ENCODE measurements at regions not wholly inside any gene's neighbourhood (a gene's known extent, or its start where the extent isn't known, plus 50 kb on each side); places are given as distances from the start of the nearest gene placed in this dataset.
"Not testable (repeated sequence)": the region's sequence is repeated elsewhere in the genome, so short reads cannot be mapped to it uniquely, and the experiment has no call there.

- no peak overlapping the region for H3K4me3 Mint-ChIP-seq (ENCODE audit: low read depth, unreplicated experiment)
- DNase-seq: no peak
- CTCF ChIA-PET: no interaction called here
- no peaks in the 10 kb centered on the region for H3K36me3 Mint-ChIP-seq (ENCODE audit: insufficient read depth, unreplicated experiment)
- no peak overlapping the region for H3K27ac Mint-ChIP-seq (ENCODE audit: unreplicated experiment)
- H3K27me3 Mint-ChIP-seq (ENCODE audit: unreplicated experiment): no peaks in the 10 kb centered on the region
- intact Hi-C loops (cut with micrococcal nuclease; ENCODE audit: unreplicated experiment): no loop called here
- H3K9me3 Mint-ChIP-seq (ENCODE audit: low read depth, unreplicated experiment): peaks cover 2% of the 10 kb centered on the region
- BruUV-seq (replicated peaks): no TSS peak
- H3K4me1 Mint-ChIP-seq (ENCODE audit: low read depth, unreplicated experiment): no peaks in the 10 kb centered on the region
- TF ChIP-seq CTCF (IDR thresholded peaks at IDR 0.05; ENCODE audit: unreplicated experiment): no peak
Measured at GRCh38 chr1:96598416-96599168, 123.0 kb upstream of the PTBP2 start.

- H3K36me3 Mint-ChIP-seq (ENCODE audit: insufficient read depth, unreplicated experiment); H3K9me3 Mint-ChIP-seq (ENCODE audit: low read depth, unreplicated experiment); CTCF ChIA-PET; H3K27ac Mint-ChIP-seq (ENCODE audit: unreplicated experiment); BruUV-seq (replicated peaks); DNase-seq; H3K4me1 Mint-ChIP-seq (ENCODE audit: low read depth, unreplicated experiment); intact Hi-C loops (cut with micrococcal nuclease; ENCODE audit: unreplicated experiment); H3K27me3 Mint-ChIP-seq (ENCODE audit: unreplicated experiment); H3K4me3 Mint-ChIP-seq (ENCODE audit: low read depth, unreplicated experiment): not testable (repeated sequence)
Measured at GRCh38 chr1:96604620-96605019, 117.0 kb upstream of the PTBP2 start.

GRCh38 chr1:96617375-96617774 lies 104.2 kb upstream of the PTBP2 start:
- DNase-seq; intact Hi-C loops (cut with micrococcal nuclease; ENCODE audit: unreplicated experiment): not testable (repeated sequence)

GRCh38 chr1:96632045-96632664 lies 89.4 kb upstream of the PTBP2 start:
- no peaks in the 10 kb centered on the region for H3K36me3 Mint-ChIP-seq (ENCODE audit: insufficient read depth, unreplicated experiment)
- no peak overlapping the region for H3K4me3 Mint-ChIP-seq (ENCODE audit: low read depth, unreplicated experiment)
- no peaks in the 10 kb centered on the region for H3K27me3 Mint-ChIP-seq (ENCODE audit: unreplicated experiment)
- H3K4me1 Mint-ChIP-seq (ENCODE audit: low read depth, unreplicated experiment): no peaks in the 10 kb centered on the region
- H3K9me3 Mint-ChIP-seq (ENCODE audit: low read depth, unreplicated experiment): no peaks in the 10 kb centered on the region
- DNase-seq: no peak
- CTCF ChIA-PET: interaction anchor here (0.7 kb wide), 1 partner anchor 92 kb away, joined by 3 read pairs; no protein-coding TSS in a partner anchor
- no TSS peak for BruUV-seq (replicated peaks)
- intact Hi-C loops (cut with micrococcal nuclease; ENCODE audit: unreplicated experiment): loop anchor here (5.0 kb wide), 1 partner anchor 400 kb away; no protein-coding TSS in a partner anchor
- H3K27ac Mint-ChIP-seq (ENCODE audit: unreplicated experiment): no peak overlapping the region
- no peak for TF ChIP-seq CTCF (IDR thresholded peaks at IDR 0.05; ENCODE audit: unreplicated experiment)

More at GRCh38 chr1:96617375-96617774, 104.2 kb upstream of the PTBP2 start:
- H3K4me1 Mint-ChIP-seq (ENCODE audit: low read depth, unreplicated experiment); H3K27me3 Mint-ChIP-seq (ENCODE audit: unreplicated experiment); CTCF ChIA-PET; H3K36me3 Mint-ChIP-seq (ENCODE audit: insufficient read depth, unreplicated experiment); H3K4me3 Mint-ChIP-seq (ENCODE audit: low read depth, unreplicated experiment); H3K27ac Mint-ChIP-seq (ENCODE audit: unreplicated experiment); BruUV-seq (replicated peaks); H3K9me3 Mint-ChIP-seq (ENCODE audit: low read depth, unreplicated experiment): not testable (repeated sequence)

- CTCF ChIA-PET: no interaction called here
- Mint-ChIP-seq H3K36me3 (ENCODE audit: insufficient read depth, unreplicated experiment) (no peaks in the 10 kb centered on the region), H3K9me3 (ENCODE audit: low read depth, unreplicated experiment) (no peaks in the 10 kb centered on the region), H3K4me1 (ENCODE audit: low read depth, unreplicated experiment) (no peaks in the 10 kb centered on the region), H3K4me3 (ENCODE audit: low read depth, unreplicated experiment) (no peak overlapping the region), H3K27me3 (ENCODE audit: unreplicated experiment) (no peaks in the 10 kb centered on the region), H3K27ac (ENCODE audit: unreplicated experiment) (no peak overlapping the region)
- no TSS peak for BruUV-seq (replicated peaks)
- DNase-seq: no peak
- TF ChIP-seq CTCF (IDR thresholded peaks at IDR 0.05; ENCODE audit: unreplicated experiment): no peak
- intact Hi-C loops (cut with micrococcal nuclease; ENCODE audit: unreplicated experiment): loop anchor here (5.0 kb wide), 1 partner anchor 401 kb away; no protein-coding TSS in a partner anchor
Measured at GRCh38 chr1:96633695-96634094, 87.9 kb upstream of the PTBP2 start.

Data from Calu3 (cell line).